Ascending aorta (tissue), 2 donors: ENCODE measurements at regions not wholly inside any gene's neighbourhood (a gene's known extent, or its start where the extent isn't known, plus 50 kb on each side); places are given as distances from the start of the nearest gene placed in this dataset.

Source experiments
- DNase-seq, 2 donors: peaks; one replicate each; pipeline ENCODE4 v3.0.0-alpha.2; 2019; ENCODE audit warnings: low spot score in 2 of 2
- H3K27ac ChIP-seq, 2 donors: fragments of 200-600 bp; sonication (generic); one replicate each; pipeline ENCODE4 v1.5.1; 2016 to 2017; ENCODE audit warnings: mild to moderate bottlenecking in 1 of 2
- H3K27me3 ChIP-seq: fragments of 200-600 bp; sonication (generic); one replicate; pipeline ENCODE4 v1.5.1; 2017
- H3K36me3 ChIP-seq, 2 donors: fragments of 200-600 bp; sonication (generic); one replicate each; pipeline ENCODE4 v1.5.1; 2016
- H3K4me1 ChIP-seq, 2 donors: fragments of 200-600 bp; sonication (generic); one replicate each; pipeline ENCODE4 v1.5.1; 2016 to 2017; ENCODE audit warnings: mild to moderate bottlenecking in 1 of 2
- H3K4me3 ChIP-seq, 2 donors: fragments of 200-600 bp; sonication (generic); one replicate each; pipeline ENCODE4 v1.5.1; 2016 to 2017; ENCODE audit warnings: mild to moderate bottlenecking in 1 of 2
- H3K9me3 ChIP-seq, 2 donors: fragments of 200-600 bp; sonication (generic); one replicate each; pipeline ENCODE4 v1.5.1; 2016
- CTCF ChIP-seq, 3 experiments: fragments of 200-600 bp in 2 of 3; fragments of 450-650 bp in 1 of 3; sonication (generic) in 2 of 3; IDR thresholded peaks; one replicate each; pipeline ENCODE4 v1.5.1; 2016 to 2019; ENCODE audit warnings: antibody characterized with exemption in 3 of 3, mild to moderate bottlenecking in 1 of 3, moderate library complexity in 1 of 3
- intact Hi-C: fragments of 100-400 bp; cut with DNase I; formaldehyde crosslinking; loops from one replicate; pipeline ENCODE4 v1.15.1; 2023

- H3K4me3 ChIP-seq = no peak overlapping the region
- H3K36me3 ChIP-seq = no peaks in the 10 kb centered on the region
- H3K4me1 ChIP-seq = no peaks in the 10 kb centered on the region
- no peak for TF ChIP-seq CTCF (IDR thresholded peaks at IDR 0.05)
- H3K9me3 ChIP-seq = no peaks in the 10 kb centered on the region
- no peak for DNase-seq
- intact Hi-C loops = no loop called here
- no peaks in the 10 kb centered on the region for H3K27me3 ChIP-seq
- no peak overlapping the region for H3K27ac ChIP-seq
These were observed 339.2 kb upstream of the GATB start for GRCh38 chr4:152099981-152100378.

- H3K27ac ChIP-seq = no peak overlapping the region
- H3K27me3 ChIP-seq = no peaks in the 10 kb centered on the region
- no peak for TF ChIP-seq CTCF (IDR thresholded peaks at IDR 0.05)
- intact Hi-C loops = no loop called here
- no peaks in the 10 kb centered on the region for H3K9me3 ChIP-seq
- DNase-seq = no peak
- no peak overlapping the region for H3K4me3 ChIP-seq
- no peaks in the 10 kb centered on the region for H3K36me3 ChIP-seq
- H3K4me1 ChIP-seq = no peaks in the 10 kb centered on the region
These were observed 338.7 kb upstream of the GATB start for GRCh38 chr4:152099555-152099954.

GRCh38 chr4:152099061-152099425 is 338.2 kb upstream of the GATB start:
- Histone ChIP-seq H3K4me3 (no peak overlapping the region), H3K27ac (no peak overlapping the region), H3K9me3 (no peaks in the 10 kb centered on the region), H3K4me1 (no peaks in the 10 kb centered on the region), H3K27me3 (no peaks in the 10 kb centered on the region), H3K36me3 (no peaks in the 10 kb centered on the region)
- intact Hi-C loops = no loop called here
- no peak for TF ChIP-seq CTCF (IDR thresholded peaks at IDR 0.05)
- DNase-seq = no peak

- no peaks in the 10 kb centered on the region for H3K36me3 ChIP-seq
- TF ChIP-seq CTCF (IDR thresholded peaks at IDR 0.05) = no peak
- no peaks in the 10 kb centered on the region for H3K4me1 ChIP-seq
- H3K4me3 ChIP-seq = no peak overlapping the region
- intact Hi-C loops = no loop called here
- no peaks in the 10 kb centered on the region for H3K27me3 ChIP-seq
- no peaks in the 10 kb centered on the region for H3K9me3 ChIP-seq
- no peak for DNase-seq
- no peak overlapping the region for H3K27ac ChIP-seq
These were observed 337.7 kb upstream of the GATB start for GRCh38 chr4:152098365-152099060.

- Histone ChIP-seq H3K4me3 (no peak overlapping the region), H3K27me3 (no peaks in the 10 kb centered on the region), H3K27ac (no peak overlapping the region), H3K4me1 (no peaks in the 10 kb centered on the region), H3K36me3 (no peaks in the 10 kb centered on the region), H3K9me3 (no peaks in the 10 kb centered on the region)
- no peak for DNase-seq
- intact Hi-C loops = no loop called here
- no peak for TF ChIP-seq CTCF (IDR thresholded peaks at IDR 0.05)
These were observed 336.6 kb upstream of the GATB start for GRCh38 chr4:152097371-152097770.

- no peaks in the 10 kb centered on the region for H3K4me1 ChIP-seq
- H3K27me3 ChIP-seq = no peaks in the 10 kb centered on the region
- DNase-seq = no peak
- H3K4me3 ChIP-seq = no peak overlapping the region
- TF ChIP-seq CTCF (IDR thresholded peaks at IDR 0.05) = no peak
- intact Hi-C loops = no loop called here
- H3K9me3 ChIP-seq = no peaks in the 10 kb centered on the region
- H3K27ac ChIP-seq = no peak overlapping the region
- no peaks in the 10 kb centered on the region for H3K36me3 ChIP-seq
These were observed 334.9 kb upstream of the GATB start for GRCh38 chr4:152095701-152096070.
